ENCODE measurements at regions not wholly inside any gene's neighbourhood (a gene's known extent, or its start where the extent isn't known, plus 50 kb on each side); places are given as distances from the start of the nearest gene placed in this dataset.

DNA sequence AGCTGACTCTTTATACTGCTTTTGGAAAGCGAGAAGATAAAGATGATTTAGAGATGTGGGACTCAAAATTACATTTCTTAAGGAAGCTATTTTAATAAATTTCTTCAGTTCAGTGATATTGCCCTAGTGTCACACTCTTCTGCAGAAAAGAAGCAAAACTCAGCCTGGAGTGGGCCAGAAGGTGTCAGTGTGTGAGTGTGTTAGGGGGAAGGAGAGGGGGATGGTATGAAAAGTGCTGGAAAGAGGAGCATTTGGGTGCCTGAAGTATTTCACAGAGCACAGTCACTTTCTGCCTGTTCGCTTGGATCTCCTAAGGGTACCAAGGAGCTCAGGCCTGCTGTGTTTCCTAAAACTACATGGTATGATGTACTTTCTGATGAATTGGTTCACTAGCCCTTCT, 84.5 kb upstream of the FRY start:
- no peaks in the 10 kb centered on the region for H3K27me3 ChIP-seq
- no peak overlapping the region for H3K4me3 ChIP-seq
- H3K4me1 Mint-ChIP-seq, result peaks cover 11% of the 10 kb centered on the region
- peak; percentile 16 for DNase-seq (ENCODE audit: low spot score)
- H3K36me3 ChIP-seq, result no peaks in the 10 kb centered on the region
- H3K27ac Mint-ChIP-seq, result no peak overlapping the region
- TF ChIP-seq, protein P1, sequence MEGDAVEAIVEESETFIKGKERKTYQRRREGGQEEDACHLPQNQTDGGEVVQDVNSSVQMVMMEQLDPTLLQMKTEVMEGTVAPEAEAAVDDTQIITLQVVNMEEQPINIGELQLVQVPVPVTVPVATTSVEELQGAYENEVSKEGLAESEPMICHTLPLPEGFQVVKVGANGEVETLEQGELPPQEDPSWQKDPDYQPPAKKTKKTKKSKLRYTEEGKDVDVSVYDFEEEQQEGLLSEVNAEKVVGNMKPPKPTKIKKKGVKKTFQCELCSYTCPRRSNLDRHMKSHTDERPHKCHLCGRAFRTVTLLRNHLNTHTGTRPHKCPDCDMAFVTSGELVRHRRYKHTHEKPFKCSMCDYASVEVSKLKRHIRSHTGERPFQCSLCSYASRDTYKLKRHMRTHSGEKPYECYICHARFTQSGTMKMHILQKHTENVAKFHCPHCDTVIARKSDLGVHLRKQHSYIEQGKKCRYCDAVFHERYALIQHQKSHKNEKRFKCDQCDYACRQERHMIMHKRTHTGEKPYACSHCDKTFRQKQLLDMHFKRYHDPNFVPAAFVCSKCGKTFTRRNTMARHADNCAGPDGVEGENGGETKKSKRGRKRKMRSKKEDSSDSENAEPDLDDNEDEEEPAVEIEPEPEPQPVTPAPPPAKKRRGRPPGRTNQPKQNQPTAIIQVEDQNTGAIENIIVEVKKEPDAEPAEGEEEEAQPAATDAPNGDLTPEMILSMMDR (IDR thresholded peaks at IDR 0.05), result peak; percentile 30
- TF ChIP-seq EZH2 (IDR thresholded peaks at IDR 0.05), result no peak
- TF ChIP-seq EZH2phosphoT487 (IDR thresholded peaks at IDR 0.05), result no peak
- no peak overlapping the region for H2AFZ ChIP-seq (replicated peaks)
- H4K20me1 ChIP-seq (ENCODE audit: low read depth), result no peaks in the 10 kb centered on the region
- H3F3A ChIP-seq (ENCODE audit: low read depth), result no peaks in the 10 kb centered on the region
- no peak overlapping the region for H3K4me3 Mint-ChIP-seq
- no peaks in the 10 kb centered on the region for H3K9me3 Mint-ChIP-seq
- no peak overlapping the region for H3K9ac ChIP-seq
- H3K27ac ChIP-seq, result no peak overlapping the region
- no peak overlapping the region for H3K4me2 ChIP-seq
- H3K4me1 ChIP-seq, result no peaks in the 10 kb centered on the region
- H3K79me2 ChIP-seq (ENCODE audit: low read depth), result no peaks in the 10 kb centered on the region
- H3K27me3 Mint-ChIP-seq (ENCODE audit: insufficient read depth, low read depth), result peaks cover 3% of the 10 kb centered on the region
- H3K9me3 ChIP-seq (ENCODE audit: low read depth), result no peaks in the 10 kb centered on the region
- no peaks in the 10 kb centered on the region for H3K36me3 Mint-ChIP-seq

DNA sequence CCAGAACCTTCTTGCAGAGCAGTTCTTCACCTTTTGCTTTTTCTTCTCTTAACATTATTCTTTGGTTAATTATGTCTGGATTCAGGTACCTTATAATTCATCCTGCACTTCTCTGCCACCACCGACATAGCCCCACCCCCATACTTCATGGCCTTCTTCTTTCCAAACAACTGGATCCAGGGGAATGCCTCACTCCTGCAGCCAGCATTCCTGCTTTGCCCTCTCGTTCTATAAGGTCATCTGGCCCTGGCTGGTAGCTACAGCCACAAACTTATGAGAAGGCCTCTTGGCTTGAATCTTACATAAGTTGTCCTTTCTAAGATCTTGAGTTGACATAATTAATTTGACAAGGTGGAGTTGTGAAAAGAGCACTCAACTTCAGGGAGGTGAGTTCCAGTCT, 84.1 kb upstream of the FRY start:
- no peak overlapping the region for H3K27ac ChIP-seq
- H3K36me3 Mint-ChIP-seq, result no peaks in the 10 kb centered on the region
- H3K4me3 Mint-ChIP-seq, result no peak overlapping the region
- H3K79me2 ChIP-seq (ENCODE audit: low read depth), result no peaks in the 10 kb centered on the region
- no peak overlapping the region for H3K27ac Mint-ChIP-seq
- no peak overlapping the region for H3K4me3 ChIP-seq
- H3K4me1 ChIP-seq, result no peaks in the 10 kb centered on the region
- no peaks in the 10 kb centered on the region for H3F3A ChIP-seq (ENCODE audit: low read depth)
- no peak overlapping the region for H3K4me2 ChIP-seq
- H2AFZ ChIP-seq (replicated peaks), result no peak overlapping the region
- peaks cover 3% of the 10 kb centered on the region for H3K27me3 Mint-ChIP-seq (ENCODE audit: insufficient read depth, low read depth)
- H3K9me3 Mint-ChIP-seq, result no peaks in the 10 kb centered on the region
- no peaks in the 10 kb centered on the region for H4K20me1 ChIP-seq (ENCODE audit: low read depth)
- TF ChIP-seq EZH2phosphoT487 (IDR thresholded peaks at IDR 0.05) (no peak), EZH2 (IDR thresholded peaks at IDR 0.05) (no peak)
- TF ChIP-seq, protein P1 (IDR thresholded peaks at IDR 0.05), result no peak
- no peak overlapping the region for H3K9ac ChIP-seq
- H3K4me1 Mint-ChIP-seq, result peaks cover 11% of the 10 kb centered on the region
- no peaks in the 10 kb centered on the region for H3K36me3 ChIP-seq
- no peaks in the 10 kb centered on the region for H3K9me3 ChIP-seq (ENCODE audit: low read depth)
- DNase-seq (ENCODE audit: low spot score), result no peak
- no peaks in the 10 kb centered on the region for H3K27me3 ChIP-seq

DNA sequence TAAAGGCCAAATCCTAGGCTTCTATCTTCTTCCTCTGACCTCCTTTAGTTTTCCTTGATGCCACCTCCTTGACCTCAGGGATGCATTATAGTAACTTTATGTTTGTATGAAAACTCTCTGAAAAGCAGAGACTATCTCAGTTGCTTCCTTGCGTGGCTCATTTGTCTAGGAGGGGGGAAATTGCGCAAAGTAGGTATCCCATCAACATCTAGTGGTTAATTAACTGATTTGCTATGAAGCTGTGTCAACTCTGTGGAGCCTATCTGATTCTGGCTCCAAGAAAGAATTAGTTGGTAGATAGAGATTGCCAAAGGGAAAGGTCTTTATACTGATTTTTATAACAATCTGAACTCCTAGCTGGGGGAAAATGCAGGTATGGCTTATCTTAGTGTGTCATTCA, 82.1 kb upstream of the FRY start:
- no peaks in the 10 kb centered on the region for H3K9me3 ChIP-seq (ENCODE audit: low read depth)
- Mint-ChIP-seq H3K9me3 (no peaks in the 10 kb centered on the region), H3K27me3 (ENCODE audit: insufficient read depth, low read depth) (peaks cover 3% of the 10 kb centered on the region), H3K27ac (no peak overlapping the region), H3K4me3 (no peak overlapping the region), H3K4me1 (peaks cover 11% of the 10 kb centered on the region), H3K36me3 (no peaks in the 10 kb centered on the region)
- no peaks in the 10 kb centered on the region for H3F3A ChIP-seq (ENCODE audit: low read depth)
- no peak overlapping the region for H3K4me3 ChIP-seq
- H3K9ac ChIP-seq, result no peak overlapping the region
- no peaks in the 10 kb centered on the region for H4K20me1 ChIP-seq (ENCODE audit: low read depth)
- DNase-seq (ENCODE audit: low spot score), result no peak
- no peak overlapping the region for H3K4me2 ChIP-seq
- no peaks in the 10 kb centered on the region for H3K27me3 ChIP-seq
- no peak overlapping the region for H2AFZ ChIP-seq (replicated peaks)
- H3K79me2 ChIP-seq (ENCODE audit: low read depth), result no peaks in the 10 kb centered on the region
- no peaks in the 10 kb centered on the region for H3K36me3 ChIP-seq
- no peak for TF ChIP-seq EZH2 (IDR thresholded peaks at IDR 0.05)
- TF ChIP-seq, protein P1 (IDR thresholded peaks at IDR 0.05), result no peak
- TF ChIP-seq EZH2phosphoT487 (IDR thresholded peaks at IDR 0.05), result no peak
- H3K27ac ChIP-seq, result no peak overlapping the region
- H3K4me1 ChIP-seq, result no peaks in the 10 kb centered on the region
